GM18858 (cell line): ENCODE measurements at regions not wholly inside any gene's neighbourhood (a gene's known extent, or its start where the extent isn't known, plus 50 kb on each side); places are given as distances from the start of the nearest gene placed in this dataset.

Experiments used
- ATAC-seq: cut with Tn5 transposase; IDR thresholded peaks from one replicate; pipeline ENCODE4 v1.9.1; 2021; ENCODE audit not compliant: unreplicated experiment

GRCh38 chr18:79625924-79626561 is 53.6 kb upstream of the CTDP1 start:
- ATAC-seq: no peak

- no peak for ATAC-seq
These were observed 52.5 kb upstream of the CTDP1 start for GRCh38 chr18:79626905-79627749.

DNA sequence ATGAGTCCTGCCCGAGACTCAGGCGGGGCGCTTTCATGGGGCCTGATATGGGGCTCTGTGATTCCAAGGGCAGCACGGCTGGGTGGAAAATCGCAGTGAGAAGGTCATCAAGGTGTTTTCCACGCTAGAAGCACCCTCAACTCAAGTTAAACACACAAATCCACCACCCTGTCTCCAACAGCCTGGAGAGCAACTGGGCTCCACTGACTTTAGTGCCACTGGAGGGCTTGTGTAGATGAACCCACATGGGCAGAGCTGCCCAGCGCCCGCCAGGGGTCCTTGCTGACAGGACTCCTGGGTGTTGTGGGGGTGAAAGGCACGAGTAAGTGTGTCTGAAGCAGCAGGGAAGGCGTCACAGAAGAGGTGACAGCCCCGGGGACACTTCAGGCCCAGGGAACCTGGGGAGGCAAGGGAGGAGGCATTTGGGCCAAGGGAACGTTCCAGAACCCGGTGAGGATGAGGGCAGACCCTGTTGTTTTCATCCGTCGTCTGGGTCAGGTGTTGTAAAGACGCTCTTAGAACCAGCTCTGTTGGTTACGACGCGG is 51.8 kb upstream of the CTDP1 start:
- no peak for ATAC-seq

DNA sequence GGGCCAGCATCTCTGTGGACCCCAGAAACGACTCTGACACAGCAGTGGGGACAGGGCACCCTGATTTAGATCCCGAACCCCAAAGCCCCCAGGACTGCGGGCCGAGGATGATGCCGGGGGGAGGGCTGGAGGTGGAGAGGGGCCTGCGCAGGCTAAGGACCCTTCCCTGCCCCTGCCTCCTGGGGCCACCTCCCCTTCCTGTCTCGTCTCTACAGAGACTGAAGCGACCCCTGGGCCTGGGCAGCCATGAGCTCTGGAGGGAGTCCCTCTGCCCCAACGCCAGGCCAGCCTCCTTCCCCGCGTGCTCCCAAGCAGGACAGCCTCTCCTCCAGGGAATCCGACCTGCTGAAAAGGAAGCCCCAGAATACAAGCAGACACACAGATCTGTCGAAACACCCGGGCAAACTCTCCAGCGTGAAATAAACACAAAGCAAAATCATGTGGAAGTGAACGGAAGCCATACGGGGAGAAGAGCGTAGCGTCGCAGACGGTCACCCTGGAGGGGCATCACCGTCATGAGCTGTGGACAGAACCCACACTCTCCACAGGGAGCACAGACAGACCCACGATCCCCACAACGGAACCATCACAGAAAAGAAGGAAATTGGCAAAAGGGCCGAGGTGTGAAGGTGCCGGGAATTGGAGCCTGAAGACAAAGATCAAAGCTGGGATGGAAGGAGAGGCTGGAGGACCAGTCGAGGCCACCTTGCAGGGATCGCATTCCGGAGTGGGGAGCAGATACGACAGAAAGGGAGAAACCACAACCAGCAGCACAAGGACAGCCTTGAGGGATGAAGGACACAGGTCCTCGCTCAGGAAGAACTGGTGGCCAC is 51.0 kb upstream of the CTDP1 start:
- no peak for ATAC-seq

GRCh38 chr18:79629249-79629558 is 50.4 kb upstream of the CTDP1 start:
- ATAC-seq: no peak

- ATAC-seq: no peak
These were observed 50.0 kb upstream of the CTDP1 start for GRCh38 chr18:79629606-79630005.
